ENCODE measurements at regions not wholly inside any gene's neighbourhood (a gene's known extent, or its start where the extent isn't known, plus 50 kb on each side); places are given as distances from the start of the nearest gene placed in this dataset.

- Mint-ChIP-seq H3K27me3 (ENCODE audit: insufficient read depth) (peaks cover 2% of the 10 kb centered on the region), H3K4me3 (no peak overlapping the region), H3K36me3 (ENCODE audit: low read depth) (no peaks in the 10 kb centered on the region), H3K27ac (no peak overlapping the region), H3K4me1 (ENCODE audit: low read depth) (no peaks in the 10 kb centered on the region), H3K9me3 (no peaks in the 10 kb centered on the region)
- DNase-seq (ENCODE audit: low spot score), result no peak
- intact Hi-C loops (cut with micrococcal nuclease), result no loop called here
Measured at GRCh38 chr21:15162921-15163320, 98.1 kb upstream of the NRIP1 start.

GRCh38 chr21:15164273-15164672 is 99.5 kb upstream of the NRIP1 start:
- Mint-ChIP-seq H3K27me3 (ENCODE audit: insufficient read depth) (peaks cover 2% of the 10 kb centered on the region), H3K27ac (no peak overlapping the region), H3K9me3 (peaks cover 3% of the 10 kb centered on the region), H3K4me1 (ENCODE audit: low read depth) (no peaks in the 10 kb centered on the region), H3K36me3 (ENCODE audit: low read depth) (no peaks in the 10 kb centered on the region), H3K4me3 (no peak overlapping the region)
- DNase-seq (ENCODE audit: low spot score), result no peak
- intact Hi-C loops (cut with micrococcal nuclease), result no loop called here

DNA sequence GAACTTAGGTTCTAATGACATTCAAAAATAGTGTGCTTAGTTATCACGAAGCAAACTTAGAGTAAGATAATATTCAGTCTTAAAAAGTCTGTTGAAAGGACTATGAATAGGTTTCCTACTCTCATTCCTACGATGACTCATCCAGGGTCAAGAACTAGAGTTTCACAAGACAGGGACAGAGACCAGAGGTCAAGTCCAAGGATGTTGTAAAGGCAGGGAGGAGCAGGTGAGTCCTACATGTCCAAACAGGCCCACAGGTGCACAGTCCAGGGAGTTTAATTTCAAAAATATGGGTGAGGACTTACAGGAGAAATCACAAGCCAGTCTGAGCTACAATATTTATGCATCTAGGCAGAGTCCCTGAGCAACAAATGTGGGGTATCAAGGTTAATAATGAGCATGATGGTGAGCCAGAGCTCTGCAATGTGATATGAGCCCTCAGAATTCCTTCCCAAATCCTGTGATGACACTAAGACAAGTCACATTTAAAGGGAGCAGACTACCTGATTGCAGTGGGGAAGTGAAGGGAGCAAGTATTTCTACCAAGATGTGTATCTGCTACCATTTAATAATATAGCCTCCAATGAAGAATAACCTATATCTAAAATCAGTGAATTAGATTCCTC is 100.0 kb upstream of the NRIP1 start:
- DNase-seq (ENCODE audit: low spot score), result no peak
- intact Hi-C loops (cut with micrococcal nuclease), result no loop called here
- H3K4me3 Mint-ChIP-seq, result no peak overlapping the region
- no peaks in the 10 kb centered on the region for H3K4me1 Mint-ChIP-seq (ENCODE audit: low read depth)
- H3K9me3 Mint-ChIP-seq, result peaks cover 3% of the 10 kb centered on the region
- H3K27ac Mint-ChIP-seq, result no peak overlapping the region
- H3K27me3 Mint-ChIP-seq (ENCODE audit: insufficient read depth), result peaks cover 2% of the 10 kb centered on the region
- H3K36me3 Mint-ChIP-seq (ENCODE audit: low read depth), result no peaks in the 10 kb centered on the region

DNA sequence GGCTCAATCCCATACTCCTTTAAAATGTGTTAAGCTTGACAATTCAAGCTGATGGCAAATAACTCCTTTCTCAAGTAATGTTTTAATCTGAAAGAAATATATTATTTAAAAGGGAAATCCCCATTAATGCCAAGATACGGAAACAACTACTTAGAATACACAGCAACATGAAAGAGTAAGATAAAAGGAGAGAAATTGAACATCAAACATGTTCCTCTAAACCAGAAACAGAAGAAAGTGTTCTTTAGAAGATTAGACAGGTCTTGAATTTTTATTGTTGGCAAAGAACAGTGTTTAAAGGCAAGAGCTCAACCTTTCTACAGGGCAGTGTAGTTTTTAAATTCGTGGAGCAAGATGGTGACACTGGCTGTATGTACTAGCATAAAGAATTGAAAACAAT is 105.8 kb upstream of the NRIP1 start:
- intact Hi-C loops (cut with micrococcal nuclease), result no loop called here
- H3K27me3 Mint-ChIP-seq (ENCODE audit: insufficient read depth), result peaks cover 2% of the 10 kb centered on the region
- H3K27ac Mint-ChIP-seq, result no peak overlapping the region
- no peaks in the 10 kb centered on the region for H3K36me3 Mint-ChIP-seq (ENCODE audit: low read depth)
- no peak overlapping the region for H3K4me3 Mint-ChIP-seq
- DNase-seq (ENCODE audit: low spot score), result no peak
- no peaks in the 10 kb centered on the region for H3K4me1 Mint-ChIP-seq (ENCODE audit: low read depth)
- peaks cover 3% of the 10 kb centered on the region for H3K9me3 Mint-ChIP-seq

GRCh38 chr21:15171546-15171945 is 106.7 kb upstream of the NRIP1 start:
- Mint-ChIP-seq H3K36me3 (ENCODE audit: low read depth) (no peaks in the 10 kb centered on the region), H3K27me3 (ENCODE audit: insufficient read depth) (peaks cover 2% of the 10 kb centered on the region), H3K27ac (no peak overlapping the region), H3K9me3 (peaks cover 3% of the 10 kb centered on the region), H3K4me3 (no peak overlapping the region), H3K4me1 (ENCODE audit: low read depth) (no peaks in the 10 kb centered on the region)
- no peak for DNase-seq (ENCODE audit: low spot score)
- intact Hi-C loops (cut with micrococcal nuclease), result no loop called here

DNA sequence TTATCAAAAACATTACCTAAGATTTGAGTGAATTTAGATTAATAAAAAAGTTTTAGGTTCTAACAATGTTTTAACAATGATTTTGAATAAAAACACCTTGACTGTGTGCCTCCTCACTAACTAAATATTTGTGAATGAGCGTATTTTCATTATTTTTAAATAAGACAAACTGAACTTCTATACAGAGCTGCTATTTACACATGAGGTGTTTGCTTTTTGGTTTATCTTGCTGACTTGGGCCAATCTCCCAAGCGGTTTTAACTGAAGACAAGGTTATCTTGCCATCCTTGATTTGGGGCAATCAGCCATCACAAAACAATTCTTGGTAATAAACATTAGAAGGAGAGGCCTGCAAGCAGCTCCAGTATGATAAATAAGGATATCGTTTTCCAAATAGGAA is 108.2 kb upstream of the NRIP1 start:
- no peak overlapping the region for H3K27ac Mint-ChIP-seq
- no peaks in the 10 kb centered on the region for H3K27me3 Mint-ChIP-seq (ENCODE audit: insufficient read depth)
- H3K4me3 Mint-ChIP-seq, result no peak overlapping the region
- intact Hi-C loops (cut with micrococcal nuclease), result no loop called here
- no peaks in the 10 kb centered on the region for H3K36me3 Mint-ChIP-seq (ENCODE audit: low read depth)
- peaks cover 3% of the 10 kb centered on the region for H3K9me3 Mint-ChIP-seq
- H3K4me1 Mint-ChIP-seq (ENCODE audit: low read depth), result no peaks in the 10 kb centered on the region
- DNase-seq (ENCODE audit: low spot score), result no peak

- intact Hi-C loops (cut with micrococcal nuclease), result no loop called here
- Mint-ChIP-seq H3K4me1 (ENCODE audit: low read depth) (no peaks in the 10 kb centered on the region), H3K4me3 (no peak overlapping the region), H3K27ac (no peak overlapping the region), H3K9me3 (peaks cover 3% of the 10 kb centered on the region), H3K27me3 (ENCODE audit: insufficient read depth) (no peaks in the 10 kb centered on the region), H3K36me3 (ENCODE audit: low read depth) (no peaks in the 10 kb centered on the region)
- no peak for DNase-seq (ENCODE audit: low spot score)
Measured at GRCh38 chr21:15174923-15175322, 110.1 kb upstream of the NRIP1 start.

- Mint-ChIP-seq H3K4me3 (no peak overlapping the region), H3K27me3 (ENCODE audit: insufficient read depth) (peaks cover 4% of the 10 kb centered on the region), H3K9me3 (peaks cover 5% of the 10 kb centered on the region), H3K4me1 (ENCODE audit: low read depth) (no peaks in the 10 kb centered on the region), H3K36me3 (ENCODE audit: low read depth) (no peaks in the 10 kb centered on the region), H3K27ac (no peak overlapping the region)
- no peak for DNase-seq (ENCODE audit: low spot score)
- intact Hi-C loops (cut with micrococcal nuclease), result no loop called here
Measured at GRCh38 chr21:15182731-15183130, 117.9 kb upstream of the NRIP1 start.

DNA sequence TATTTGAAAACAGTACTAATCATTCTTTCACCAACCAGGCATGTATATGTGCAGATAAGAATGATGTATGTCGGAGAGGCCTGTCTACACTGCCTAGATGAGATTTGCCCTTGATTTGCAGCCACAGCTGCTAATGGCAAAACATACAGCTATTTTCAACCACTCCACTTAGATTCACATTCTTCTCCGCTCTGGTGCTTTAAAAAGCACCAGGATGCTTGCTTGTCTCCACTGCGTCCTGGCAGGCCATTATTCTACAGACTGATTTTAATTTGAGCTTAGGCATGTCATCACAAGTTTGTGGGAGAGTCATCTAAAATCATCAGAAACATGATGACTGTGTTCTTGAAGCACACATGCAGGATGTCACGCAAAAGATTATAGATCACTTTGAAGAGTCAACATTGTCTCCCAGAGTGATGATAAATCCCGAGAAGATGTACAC is 119.0 kb upstream of the NRIP1 start:
- Mint-ChIP-seq H3K4me3 (no peak overlapping the region), H3K36me3 (ENCODE audit: low read depth) (no peaks in the 10 kb centered on the region), H3K27me3 (ENCODE audit: insufficient read depth) (peaks cover 4% of the 10 kb centered on the region), H3K9me3 (peaks cover 5% of the 10 kb centered on the region), H3K27ac (no peak overlapping the region), H3K4me1 (ENCODE audit: low read depth) (no peaks in the 10 kb centered on the region)
- intact Hi-C loops (cut with micrococcal nuclease), result no loop called here
- DNase-seq (ENCODE audit: low spot score), result no peak

- Mint-ChIP-seq H3K4me3 (no peak overlapping the region), H3K27ac (no peak overlapping the region), H3K36me3 (ENCODE audit: low read depth) (no peaks in the 10 kb centered on the region), H3K4me1 (ENCODE audit: low read depth) (no peaks in the 10 kb centered on the region), H3K9me3 (no peaks in the 10 kb centered on the region), H3K27me3 (ENCODE audit: insufficient read depth) (peaks cover 2% of the 10 kb centered on the region)
- DNase-seq (ENCODE audit: low spot score), result no peak
- intact Hi-C loops (cut with micrococcal nuclease), result no loop called here
Measured at GRCh38 chr21:15190412-15190811, 125.6 kb upstream of the NRIP1 start.

- H3K36me3 Mint-ChIP-seq (ENCODE audit: low read depth), result no peaks in the 10 kb centered on the region
- intact Hi-C loops (cut with micrococcal nuclease), result no loop called here
- H3K27ac Mint-ChIP-seq, result no peak overlapping the region
- peaks cover 2% of the 10 kb centered on the region for H3K27me3 Mint-ChIP-seq (ENCODE audit: insufficient read depth)
- no peaks in the 10 kb centered on the region for H3K4me1 Mint-ChIP-seq (ENCODE audit: low read depth)
- no peak for DNase-seq (ENCODE audit: low spot score)
- no peak overlapping the region for H3K4me3 Mint-ChIP-seq
- no peaks in the 10 kb centered on the region for H3K9me3 Mint-ChIP-seq
Measured at GRCh38 chr21:15190837-15191236, 126.0 kb upstream of the NRIP1 start.

GRCh38 chr21:15191342-15191741 is 126.5 kb upstream of the NRIP1 start:
- no peaks in the 10 kb centered on the region for H3K9me3 Mint-ChIP-seq
- no peaks in the 10 kb centered on the region for H3K36me3 Mint-ChIP-seq (ENCODE audit: low read depth)
- no peak for DNase-seq (ENCODE audit: low spot score)

DNA sequence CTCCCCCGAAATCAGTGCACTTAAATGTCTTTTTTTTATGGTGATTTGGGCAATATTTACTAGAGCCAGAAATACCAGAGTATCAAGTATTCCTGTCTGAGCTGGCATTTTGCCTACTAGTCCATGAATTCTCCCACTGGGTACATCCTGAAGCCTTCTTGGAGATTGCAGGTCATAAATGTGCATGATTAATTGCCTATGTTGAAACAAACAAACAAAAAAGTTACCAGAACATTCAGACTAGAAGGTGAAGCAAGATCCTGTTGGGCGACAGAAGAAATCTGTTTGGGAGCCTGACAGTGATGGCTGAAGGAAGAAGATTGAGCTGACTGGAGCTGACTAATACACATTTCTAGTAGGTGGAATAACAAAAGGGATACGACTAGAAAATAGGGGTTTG is 127.4 kb upstream of the NRIP1 start:
- intact Hi-C loops (cut with micrococcal nuclease), result no loop called here
- Mint-ChIP-seq H3K4me1 (ENCODE audit: low read depth) (no peaks in the 10 kb centered on the region), H3K27me3 (ENCODE audit: insufficient read depth) (peaks cover 4% of the 10 kb centered on the region), H3K4me3 (no peak overlapping the region), H3K27ac (no peak overlapping the region), H3K9me3 (no peaks in the 10 kb centered on the region), H3K36me3 (ENCODE audit: low read depth) (no peaks in the 10 kb centered on the region)
- no peak for DNase-seq (ENCODE audit: low spot score)

More at GRCh38 chr21:15191342-15191741, 126.5 kb upstream of the NRIP1 start:
- Mint-ChIP-seq H3K27me3 (ENCODE audit: insufficient read depth) (peaks cover 4% of the 10 kb centered on the region), H3K4me1 (ENCODE audit: low read depth) (no peaks in the 10 kb centered on the region), H3K4me3 (no peak overlapping the region), H3K27ac (no peak overlapping the region)
- intact Hi-C loops (cut with micrococcal nuclease), result no loop called here

DNA sequence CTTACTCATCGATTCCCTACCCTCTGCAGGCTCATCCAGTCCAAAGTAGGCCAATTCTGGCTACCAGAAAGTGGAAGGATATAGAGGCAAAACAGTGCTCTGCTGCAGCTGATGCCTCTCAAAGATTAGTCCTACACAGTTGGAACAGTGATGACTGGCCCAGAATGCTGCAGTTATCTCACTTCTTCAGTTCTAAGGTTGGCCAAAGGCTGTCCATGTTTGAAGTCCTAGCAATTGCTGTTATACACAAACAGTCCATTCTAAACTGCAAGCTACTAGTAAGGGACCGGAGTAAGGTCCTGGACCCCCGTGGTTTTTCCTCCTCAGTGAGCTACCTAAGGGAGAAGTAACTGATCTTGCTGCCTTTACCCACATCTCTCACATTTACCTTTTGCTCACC is 129.1 kb upstream of the NRIP1 start:
- Mint-ChIP-seq H3K9me3 (no peaks in the 10 kb centered on the region), H3K4me3 (no peak overlapping the region)
- intact Hi-C loops (cut with micrococcal nuclease), result loop anchor here (2.0 kb wide), 1 partner anchor 63 kb away; no protein-coding TSS in a partner anchor

More for the DNA sequence above, 129.1 kb upstream of the NRIP1 start:
- Mint-ChIP-seq H3K27ac (no peak overlapping the region), H3K27me3 (ENCODE audit: insufficient read depth) (peaks cover 4% of the 10 kb centered on the region), H3K4me1 (ENCODE audit: low read depth) (no peaks in the 10 kb centered on the region), H3K36me3 (ENCODE audit: low read depth) (no peaks in the 10 kb centered on the region)
- DNase-seq (ENCODE audit: low spot score), result no peak

Data from activated T-helper 1 cell treated with anti-CD3 and anti-CD28 coated beads, Interleukin-12 subunit alpha, Interleukin-12 subunit beta, Interleukin-2, Interleukin-4 antibody, amounts not matched to agents 30 ng/mL and 10 ng/mL and 1 ng/mL, durations not matched to agents 14 hours and 24 hours and 36 hours (primary cell).